Smooth muscle cell (in vitro differentiated cells): ENCODE measurements at regions not wholly inside any gene's neighbourhood (a gene's known extent, or its start where the extent isn't known, plus 50 kb on each side); places are given as distances from the start of the nearest gene placed in this dataset.

Source experiments
- DNase-seq: peaks from one replicate; lab custom pipeline; 2025; ENCODE audit not compliant: unreplicated experiment; lab: John Stamatoyannopoulos, UW
- H2AFZ ChIP-seq: fragments of 200-600 bp; sonication (generic); 2 replicates; pipeline ENCODE4 v1.6.0; 2016; ENCODE audit warnings: antibody characterized with exemption, low read depth, mild to moderate bottlenecking
- H3F3A ChIP-seq: fragments of 200-600 bp; sonication (generic); 2 replicates; pipeline ENCODE4 v1.6.0; 2017; ENCODE audit warnings: antibody characterized with exemption, low read depth
- H3K27ac ChIP-seq: fragments of 200-600 bp; sonication (generic); 2 replicates; pipeline ENCODE4 v1.5.1; 2016; ENCODE audit warnings: low read depth, mild to moderate bottlenecking
- H3K27me3 ChIP-seq: fragments of 200-600 bp; sonication (generic); 2 replicates; pipeline ENCODE4 v1.6.1; 2016; ENCODE audit warnings: low read depth, mild to moderate bottlenecking
- H3K36me3 ChIP-seq: fragments of 200-600 bp; sonication (generic); 2 replicates; pipeline ENCODE4 v1.5.1; 2016; ENCODE audit warnings: low read depth
- H3K4me1 ChIP-seq: fragments of 200-600 bp; sonication (generic); 2 replicates; pipeline ENCODE4 v1.5.1; 2016; ENCODE audit warnings: low read depth
- H3K4me2 ChIP-seq: fragments of 200-600 bp; sonication (generic); 2 replicates; pipeline ENCODE4 v1.6.0; 2016; ENCODE audit warnings: mild to moderate bottlenecking
- H3K4me3 ChIP-seq: fragments of 200-600 bp; sonication (generic); 2 replicates; pipeline ENCODE4 v1.5.1; 2016; ENCODE audit warnings: mild to moderate bottlenecking
- H3K79me2 ChIP-seq: fragments of 200-600 bp; sonication (generic); 2 replicates; pipeline ENCODE4 v1.6.0; 2016; ENCODE audit warnings: low read depth, mild to moderate bottlenecking
- H3K9ac ChIP-seq: fragments of 200-600 bp; sonication (generic); 2 replicates; pipeline ENCODE4 v1.6.0; 2016; ENCODE audit warnings: low read depth
- H3K9me3 ChIP-seq: fragments of 200-600 bp; sonication (generic); replicated peaks from 2 replicates; pipeline ENCODE4 v1.5.1; 2016; ENCODE audit warnings: low read depth
- H4K20me1 ChIP-seq: fragments of 200-600 bp; sonication (generic); 2 replicates; pipeline ENCODE4 v1.6.0; 2016; ENCODE audit warnings: low read depth
- WGBS: methylation state at CpG from one replicate; pipeline ENCODE4 v1.1.7; 2016; ENCODE audit warnings: low lambda C conversion rate; 5-methylcytosine and 5-hydroxymethylcytosine counted together
- TF ChIP-seq, protein P1 (sequence below): fragments of 200-600 bp; sonication (generic); IDR thresholded peaks from 2 replicates; pipeline ENCODE4 v1.5.1; 2017; ENCODE audit warnings: borderline replicate concordance, mild to moderate bottlenecking, antibody characterized with exemption; ENCODE audit not compliant: insufficient read depth, poor library complexity, severe bottlenecking

GRCh38 chr12:34206061-34206785 lies 183.9 kb downstream of the ALG10 start:
- no peaks in the 10 kb centered on the region for H3K27me3 ChIP-seq
- H3F3A ChIP-seq = no peaks in the 10 kb centered on the region
- no peak overlapping the region for H2AFZ ChIP-seq
- H3K9me3 ChIP-seq = no peaks in the 10 kb centered on the region
- no peaks in the 10 kb centered on the region for H3K79me2 ChIP-seq
- H3K36me3 ChIP-seq = no peaks in the 10 kb centered on the region
- no peak for DNase-seq
- WGBS = 74% methylated on average over 18 of the region's 18 CpGs
- no peak overlapping the region for H3K4me3 ChIP-seq
- H3K4me1 ChIP-seq = no peaks in the 10 kb centered on the region
- H3K27ac ChIP-seq = no peak overlapping the region
- no peaks in the 10 kb centered on the region for H4K20me1 ChIP-seq
- H3K9ac ChIP-seq = no peak overlapping the region
- TF ChIP-seq, protein P1, sequence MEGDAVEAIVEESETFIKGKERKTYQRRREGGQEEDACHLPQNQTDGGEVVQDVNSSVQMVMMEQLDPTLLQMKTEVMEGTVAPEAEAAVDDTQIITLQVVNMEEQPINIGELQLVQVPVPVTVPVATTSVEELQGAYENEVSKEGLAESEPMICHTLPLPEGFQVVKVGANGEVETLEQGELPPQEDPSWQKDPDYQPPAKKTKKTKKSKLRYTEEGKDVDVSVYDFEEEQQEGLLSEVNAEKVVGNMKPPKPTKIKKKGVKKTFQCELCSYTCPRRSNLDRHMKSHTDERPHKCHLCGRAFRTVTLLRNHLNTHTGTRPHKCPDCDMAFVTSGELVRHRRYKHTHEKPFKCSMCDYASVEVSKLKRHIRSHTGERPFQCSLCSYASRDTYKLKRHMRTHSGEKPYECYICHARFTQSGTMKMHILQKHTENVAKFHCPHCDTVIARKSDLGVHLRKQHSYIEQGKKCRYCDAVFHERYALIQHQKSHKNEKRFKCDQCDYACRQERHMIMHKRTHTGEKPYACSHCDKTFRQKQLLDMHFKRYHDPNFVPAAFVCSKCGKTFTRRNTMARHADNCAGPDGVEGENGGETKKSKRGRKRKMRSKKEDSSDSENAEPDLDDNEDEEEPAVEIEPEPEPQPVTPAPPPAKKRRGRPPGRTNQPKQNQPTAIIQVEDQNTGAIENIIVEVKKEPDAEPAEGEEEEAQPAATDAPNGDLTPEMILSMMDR = no peak
- H3K4me2 ChIP-seq = no peak overlapping the region

- TF ChIP-seq, protein P1 = no peak
- no peaks in the 10 kb centered on the region for H3K9me3 ChIP-seq
- no peak overlapping the region for H3K4me2 ChIP-seq
- no peak overlapping the region for H3K4me3 ChIP-seq
- H3K27me3 ChIP-seq = no peaks in the 10 kb centered on the region
- no peaks in the 10 kb centered on the region for H4K20me1 ChIP-seq
- no peaks in the 10 kb centered on the region for H3K4me1 ChIP-seq
- no peak for DNase-seq
- no peaks in the 10 kb centered on the region for H3K79me2 ChIP-seq
- no peak overlapping the region for H3K9ac ChIP-seq
- no peaks in the 10 kb centered on the region for H3F3A ChIP-seq
- H2AFZ ChIP-seq = no peak overlapping the region
- WGBS = 90% methylated on average over 11 of the region's 11 CpGs
- no peak overlapping the region for H3K27ac ChIP-seq
- H3K36me3 ChIP-seq = no peaks in the 10 kb centered on the region
These were observed 185.6 kb downstream of the ALG10 start for GRCh38 chr12:34207858-34208257.

- Histone ChIP-seq H4K20me1 (no peaks in the 10 kb centered on the region), H3K36me3 (no peaks in the 10 kb centered on the region), H3K27me3 (no peaks in the 10 kb centered on the region), H3K4me3 (no peak overlapping the region), H2AFZ (no peak overlapping the region), H3K79me2 (no peaks in the 10 kb centered on the region), H3K4me1 (no peaks in the 10 kb centered on the region), H3K9me3 (no peaks in the 10 kb centered on the region), H3F3A (no peaks in the 10 kb centered on the region), H3K9ac (no peak overlapping the region), H3K4me2 (no peak overlapping the region), H3K27ac (no peak overlapping the region)
- 81% methylated on average over 41 of the region's 41 CpGs for WGBS
- no peak for DNase-seq
- TF ChIP-seq, protein P1 = no peak
These were observed 186.3 kb downstream of the ALG10 start for GRCh38 chr12:34208331-34209258.
